RWPE2 (cell line): ENCODE measurements at regions not wholly inside any gene's neighbourhood (a gene's known extent, or its start where the extent isn't known, plus 50 kb on each side); places are given as distances from the start of the nearest gene placed in this dataset.

Experiments
- ATAC-seq: fragments of 200-7000 bp; cut with Tn5 transposase; 3 replicates; pipeline ENCODE4 v1.9.1; 2021; ENCODE audit warnings: low read depth
- DNase-seq: peaks from one replicate; pipeline ENCODE4 v3.0.0-alpha.2; 2020; ENCODE audit warnings: low spot score
- H3K27ac ChIP-seq: fragments of 450-650 bp; 2 replicates; pipeline ENCODE4 v1.5.1; 2017; ENCODE audit warnings: mild to moderate bottlenecking; ENCODE audit not compliant: poor library complexity, severe bottlenecking
- H3K27me3 ChIP-seq: fragments of 250-450 bp; sonication (Bioruptor Pico); 2 replicates; pipeline ENCODE4 v1.5.1; 2021; ENCODE audit warnings: mild to moderate bottlenecking, moderate library complexity; ENCODE audit not compliant: insufficient read depth, poor library complexity, severe bottlenecking
- H3K36me3 ChIP-seq: fragments of 250-450 bp; sonication (Bioruptor Pico); 2 replicates; pipeline ENCODE4 v1.5.1; 2020; ENCODE audit warnings: low read depth, mild to moderate bottlenecking, moderate library complexity
- H3K4me1 ChIP-seq: fragments of 250-450 bp; sonication (Bioruptor Pico); 2 replicates; pipeline ENCODE4 v1.5.1; 2021; ENCODE audit warnings: mild to moderate bottlenecking, moderate library complexity; ENCODE audit not compliant: insufficient read depth, poor library complexity, severe bottlenecking
- H3K4me3 ChIP-seq: fragments of 250-450 bp; sonication (Bioruptor Pico); 2 replicates; pipeline ENCODE4 v1.5.1; 2021; ENCODE audit warnings: mild to moderate bottlenecking, moderate library complexity; ENCODE audit not compliant: severe bottlenecking
- H3K9me3 ChIP-seq: fragments of 250-450 bp; sonication (Bioruptor Pico); 2 replicates; pipeline ENCODE4 v1.5.1; 2021; ENCODE audit warnings: mild to moderate bottlenecking, moderate library complexity; ENCODE audit not compliant: severe bottlenecking
- CTCF ChIP-seq: fragments of 450-650 bp; IDR thresholded peaks from one replicate; pipeline ENCODE4 v1.5.1; 2017; ENCODE audit warnings: mild to moderate bottlenecking, moderate library complexity; ENCODE audit not compliant: poor library complexity, severe bottlenecking

GRCh38 chr5:152912924-152913323 lies 507.8 kb upstream of the NMUR2 start:
- no peaks in the 10 kb centered on the region for H3K36me3 ChIP-seq
- H3K4me3 ChIP-seq = no peak overlapping the region
- TF ChIP-seq CTCF = no peak
- H3K27me3 ChIP-seq = peaks cover 3% of the 10 kb centered on the region
- no peaks in the 10 kb centered on the region for H3K9me3 ChIP-seq
- no peak for ATAC-seq
- no peaks in the 10 kb centered on the region for H3K4me1 ChIP-seq
- DNase-seq = no peak
- no peak overlapping the region for H3K27ac ChIP-seq

- H3K4me3 ChIP-seq = no peak overlapping the region
- ATAC-seq = no peak
- H3K27ac ChIP-seq = no peak overlapping the region
Measured at GRCh38 chr5:152932621-152933020, 527.5 kb upstream of the NMUR2 start.

GRCh38 chr5:152933056-152933455 lies 528.0 kb upstream of the NMUR2 start:
- DNase-seq = no peak
- Histone ChIP-seq H3K9me3 (no peaks in the 10 kb centered on the region), H3K27ac (no peak overlapping the region), H3K4me1 (no peaks in the 10 kb centered on the region), H3K4me3 (no peak overlapping the region), H3K27me3 (peaks cover 8% of the 10 kb centered on the region), H3K36me3 (no peaks in the 10 kb centered on the region)
- TF ChIP-seq CTCF = no peak
- no peak for ATAC-seq

More at GRCh38 chr5:152932621-152933020, 527.5 kb upstream of the NMUR2 start:
- peaks cover 8% of the 10 kb centered on the region for H3K27me3 ChIP-seq
- no peak for TF ChIP-seq CTCF
- DNase-seq = no peak
- H3K9me3 ChIP-seq = no peaks in the 10 kb centered on the region
- no peaks in the 10 kb centered on the region for H3K36me3 ChIP-seq
- no peaks in the 10 kb centered on the region for H3K4me1 ChIP-seq

GRCh38 chr5:152938630-152939029 lies 533.6 kb upstream of the NMUR2 start:
- no peaks in the 10 kb centered on the region for H3K4me1 ChIP-seq
- no peak overlapping the region for H3K4me3 ChIP-seq
- no peak for TF ChIP-seq CTCF
- no peak overlapping the region for H3K27ac ChIP-seq
- DNase-seq = no peak
- no peaks in the 10 kb centered on the region for H3K9me3 ChIP-seq
- no peaks in the 10 kb centered on the region for H3K27me3 ChIP-seq
- no peak for ATAC-seq
- no peaks in the 10 kb centered on the region for H3K36me3 ChIP-seq

DNA sequence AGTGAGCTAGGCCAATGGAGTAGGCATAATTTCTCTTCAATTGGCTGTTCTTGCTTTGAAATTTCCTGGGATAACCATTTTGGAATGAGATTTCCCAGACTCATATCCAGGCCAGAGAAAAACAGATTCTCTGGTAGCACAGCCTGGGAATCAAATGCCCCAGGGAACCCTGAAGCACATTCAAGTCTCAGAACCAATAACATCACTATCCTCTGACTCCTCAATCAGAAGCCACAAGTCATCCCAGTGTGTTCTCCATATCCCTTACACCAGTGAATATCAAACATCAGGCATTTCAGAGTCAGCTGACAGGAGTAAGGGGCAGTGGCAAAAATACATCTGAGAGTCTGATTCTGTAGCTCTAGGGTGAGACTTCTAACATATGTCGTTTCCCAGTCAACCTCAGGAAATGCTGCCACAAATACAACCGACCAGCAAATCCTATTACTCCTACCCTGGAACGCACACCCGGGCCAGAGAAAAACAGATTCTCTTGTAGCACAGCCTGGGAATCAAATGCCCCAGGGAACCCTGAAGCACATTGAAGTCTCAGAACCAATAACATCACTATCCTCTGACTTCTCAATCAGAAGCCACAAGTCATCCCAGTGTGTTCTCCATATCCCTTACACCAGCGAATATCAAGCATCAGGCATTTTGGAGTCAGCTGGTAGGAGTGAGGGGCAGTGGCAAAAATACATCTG lies 537.7 kb upstream of the NMUR2 start:
- no peak for TF ChIP-seq CTCF
- DNase-seq = no peak
- no peaks in the 10 kb centered on the region for H3K4me1 ChIP-seq

More for the DNA sequence above, 537.7 kb upstream of the NMUR2 start:
- Histone ChIP-seq H3K27me3 (no peaks in the 10 kb centered on the region), H3K36me3 (no peaks in the 10 kb centered on the region), H3K9me3 (no peaks in the 10 kb centered on the region), H3K27ac (no peak overlapping the region), H3K4me3 (no peak overlapping the region)
- ATAC-seq = no peak
